ENCODE measurements at regions not wholly inside any gene's neighbourhood (a gene's known extent, or its start where the extent isn't known, plus 50 kb on each side); places are given as distances from the start of the nearest gene placed in this dataset.
"Not testable (repeated sequence)": the region's sequence is repeated elsewhere in the genome, so short reads cannot be mapped to it uniquely, and the experiment has no call there.

DNA sequence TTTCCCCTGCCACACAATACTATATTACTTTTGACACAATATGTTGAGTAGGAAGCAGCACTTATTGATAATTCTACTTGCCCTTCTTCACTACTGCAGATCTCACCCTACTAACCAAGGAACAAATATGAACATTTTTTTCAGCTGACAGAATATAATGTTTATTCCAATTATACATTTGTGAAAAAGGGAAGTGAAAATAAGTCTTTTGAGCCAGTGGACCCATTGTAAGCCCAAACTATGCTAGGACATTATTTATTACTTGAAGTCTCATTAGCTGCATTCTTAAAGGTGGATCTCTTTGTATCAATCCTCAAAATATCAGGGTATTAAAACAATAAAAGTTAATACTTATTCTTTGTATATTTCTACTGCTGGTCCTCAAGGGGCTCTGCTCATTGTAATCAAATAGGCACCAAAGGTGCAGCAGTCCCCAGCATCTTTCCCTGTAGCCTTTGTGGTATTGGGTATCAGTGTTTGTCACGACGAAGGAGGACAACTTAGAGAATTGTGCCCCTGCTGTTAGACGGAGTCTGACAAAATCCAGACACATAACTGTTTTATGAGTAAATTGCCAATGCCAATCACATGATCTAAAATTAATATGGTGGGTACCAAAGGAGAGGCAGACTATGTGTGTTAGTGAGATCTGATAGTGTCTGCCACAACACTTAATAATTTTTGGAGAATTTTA lies 453.5 kb upstream of the CDH9 start:
- no peak for DNase-seq

GRCh38 chr5:27491047-27491446 lies 452.7 kb upstream of the CDH9 start:
- no peak for DNase-seq

- no peak for DNase-seq
Observed at GRCh38 chr5:27489701-27490100, 451.3 kb upstream of the CDH9 start.

- no peak for DNase-seq
Observed at GRCh38 chr5:27482663-27483062, 444.3 kb upstream of the CDH9 start.

GRCh38 chr5:27479859-27480258 lies 441.5 kb upstream of the CDH9 start:
- no peak for DNase-seq

GRCh38 chr5:27477550-27477949 lies 439.2 kb upstream of the CDH9 start:
- DNase-seq: no peak

DNA sequence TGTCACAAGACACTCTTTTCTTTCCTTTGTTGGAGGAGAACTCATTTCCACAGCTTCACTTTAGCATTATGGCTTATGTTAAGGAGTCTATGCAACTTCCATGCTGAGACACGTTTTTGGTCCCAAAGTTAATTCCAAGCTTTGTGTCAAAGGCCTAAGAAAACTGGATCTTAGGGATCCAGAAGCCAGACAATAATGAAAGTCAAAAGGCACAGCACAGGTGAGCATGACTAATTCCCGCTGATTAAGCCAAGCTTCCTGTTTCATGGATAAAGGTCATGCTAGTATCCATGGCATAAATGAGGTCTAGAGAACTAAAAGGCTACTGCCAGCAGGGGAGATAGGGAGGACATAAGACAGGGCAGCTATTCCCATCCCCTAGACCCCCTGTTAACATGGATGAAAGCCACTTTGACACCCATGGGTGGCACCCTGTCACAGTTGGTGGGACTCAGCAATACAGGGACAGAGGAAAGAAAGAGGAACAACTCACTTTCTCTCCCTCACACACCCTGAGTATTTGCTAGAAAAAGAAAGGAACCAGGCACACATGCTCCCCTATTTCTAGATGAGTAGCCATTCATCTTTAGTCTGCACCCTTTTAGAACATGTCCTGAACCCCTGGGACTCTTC lies 438.1 kb upstream of the CDH9 start:
- no peak for DNase-seq

DNA sequence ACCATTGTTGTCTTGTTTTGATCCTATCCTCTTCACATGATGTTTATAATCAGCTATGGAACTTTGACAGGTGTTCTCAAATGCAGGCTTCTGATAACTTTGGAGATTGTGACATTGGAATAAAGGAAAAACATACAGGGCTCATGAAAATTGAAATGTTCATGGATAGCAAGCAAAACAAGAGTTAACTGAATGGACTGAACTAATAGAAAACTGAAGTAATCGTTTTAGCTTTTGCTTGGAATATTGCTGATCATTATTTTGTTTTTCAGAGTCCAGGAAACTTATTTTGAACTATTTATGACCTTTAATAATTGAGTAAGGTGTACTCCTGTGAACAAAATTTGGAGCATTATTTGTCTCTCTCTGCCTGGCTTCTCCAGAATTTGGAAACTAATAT lies 436.7 kb upstream of the CDH9 start:
- no peak for DNase-seq

- DNase-seq: no peak
Observed at GRCh38 chr5:27474395-27474794, 436.0 kb upstream of the CDH9 start.

DNA sequence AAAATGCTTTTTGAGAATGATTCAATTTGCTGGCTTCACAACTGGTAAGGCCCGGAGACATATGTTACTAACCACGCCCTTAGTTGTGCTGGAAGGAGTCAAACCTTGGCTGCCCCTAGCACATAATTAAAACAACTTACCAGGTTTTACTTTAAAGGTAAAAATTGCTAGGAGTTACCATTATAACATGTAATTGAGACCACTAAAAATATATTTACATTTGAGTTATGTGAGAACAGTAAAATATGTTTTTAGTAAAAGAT lies 435.6 kb upstream of the CDH9 start:
- no peak for DNase-seq

DNA sequence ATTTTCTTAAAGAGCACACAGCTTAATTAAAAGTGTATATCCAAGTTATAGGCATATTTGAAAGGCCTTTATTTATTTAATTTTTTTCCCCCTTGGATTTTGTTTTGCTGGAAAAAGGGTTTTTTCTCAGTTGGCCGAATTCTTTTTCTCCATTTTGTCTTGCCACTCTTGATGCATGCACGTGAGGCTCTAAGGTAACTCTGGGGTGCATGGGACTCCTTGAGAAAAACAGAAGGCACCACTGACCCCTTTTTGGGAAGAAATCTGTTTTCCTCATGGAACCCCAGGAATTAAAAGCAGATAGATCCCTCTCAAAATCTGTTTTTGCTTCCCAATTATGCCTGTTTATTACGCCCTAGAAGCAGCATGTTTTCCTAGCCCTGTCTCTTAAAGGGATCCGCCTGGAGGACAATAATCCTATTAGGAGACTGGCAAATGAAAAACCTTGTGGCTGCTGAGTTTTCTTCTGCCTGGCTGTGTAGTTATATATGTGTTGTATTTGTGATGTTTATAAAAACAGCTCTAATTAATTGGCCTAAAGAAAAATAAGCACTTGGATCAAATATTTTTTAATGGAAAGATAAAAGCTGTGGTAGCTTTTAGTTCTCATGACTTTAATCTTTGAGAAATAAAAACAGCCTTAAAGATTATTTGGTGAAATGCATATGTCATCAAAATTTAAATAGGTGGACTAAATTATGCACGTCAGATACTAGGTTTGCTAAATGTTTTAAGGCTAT lies 435.1 kb upstream of the CDH9 start:
- no peak for DNase-seq

- no peak for DNase-seq
Observed at GRCh38 chr5:27472871-27473270, 434.5 kb upstream of the CDH9 start.

DNA sequence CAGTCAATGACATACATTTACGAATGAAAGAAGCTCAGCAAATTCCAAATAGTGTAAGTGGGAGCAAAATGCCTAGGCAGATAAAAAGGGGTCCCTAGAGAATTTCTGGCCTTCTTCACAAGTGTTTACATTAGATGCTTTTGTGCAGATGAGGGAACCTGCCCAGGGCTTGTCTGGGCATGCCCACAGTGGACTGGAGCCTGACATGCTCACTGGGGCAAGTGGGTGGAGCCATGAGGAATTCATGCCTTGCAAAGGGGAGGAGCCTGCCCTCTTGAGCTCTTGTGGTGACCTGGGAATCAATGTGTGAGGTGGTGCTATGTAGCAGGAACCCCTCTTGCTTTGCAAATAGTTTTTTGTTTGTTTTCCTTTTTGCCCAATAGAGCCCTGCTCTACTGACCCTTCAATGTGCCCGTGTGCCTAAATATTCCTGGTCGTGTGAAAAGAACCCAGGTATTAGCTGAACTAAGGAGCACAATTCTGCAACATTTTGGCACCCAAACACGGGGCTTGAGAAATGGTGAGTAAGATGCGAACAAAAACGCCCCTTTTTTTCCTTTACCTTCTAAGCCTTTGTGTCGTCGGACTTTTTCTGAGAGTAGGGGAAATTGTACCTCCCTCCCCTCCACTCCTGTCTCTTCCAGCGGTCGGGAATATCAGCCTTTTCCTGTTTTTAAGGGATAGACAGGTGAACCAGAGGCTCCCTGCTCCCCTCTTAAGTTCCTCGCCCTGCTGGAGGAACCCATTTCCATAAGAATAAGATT lies 433.8 kb upstream of the CDH9 start:
- DNase-seq: peak in 1 of 2 experiments; percentile 14

GRCh38 chr5:27466959-27467358 lies 428.6 kb upstream of the CDH9 start:
- no peak for DNase-seq

DNA sequence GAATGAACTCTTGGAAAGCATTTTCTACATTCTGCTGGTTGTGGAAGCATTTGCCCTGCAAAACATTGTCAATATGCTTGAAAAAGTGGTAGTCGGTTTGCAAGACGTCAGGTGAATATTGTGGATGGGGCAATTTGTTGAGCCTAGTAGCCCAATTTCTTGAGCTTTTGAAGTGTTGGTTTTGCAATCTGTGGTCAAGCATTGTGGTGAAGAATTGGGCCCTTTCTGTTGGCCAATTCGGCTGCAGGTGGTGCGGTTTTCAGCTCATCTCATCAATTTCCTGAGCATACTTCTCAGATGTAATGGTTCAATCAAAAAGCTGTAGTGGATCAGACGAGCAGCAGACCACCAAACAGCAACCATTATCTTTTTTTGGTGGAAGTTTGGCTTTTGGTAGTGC lies 426.8 kb upstream of the CDH9 start:
- no peak for DNase-seq

- DNase-seq: no peak
Observed at GRCh38 chr5:27463446-27464149, 425.2 kb upstream of the CDH9 start.

- no peak for DNase-seq
Observed at GRCh38 chr5:27462936-27463335, 424.6 kb upstream of the CDH9 start.

GRCh38 chr5:27458287-27458686 lies 419.9 kb upstream of the CDH9 start:
- DNase-seq: no peak

DNA sequence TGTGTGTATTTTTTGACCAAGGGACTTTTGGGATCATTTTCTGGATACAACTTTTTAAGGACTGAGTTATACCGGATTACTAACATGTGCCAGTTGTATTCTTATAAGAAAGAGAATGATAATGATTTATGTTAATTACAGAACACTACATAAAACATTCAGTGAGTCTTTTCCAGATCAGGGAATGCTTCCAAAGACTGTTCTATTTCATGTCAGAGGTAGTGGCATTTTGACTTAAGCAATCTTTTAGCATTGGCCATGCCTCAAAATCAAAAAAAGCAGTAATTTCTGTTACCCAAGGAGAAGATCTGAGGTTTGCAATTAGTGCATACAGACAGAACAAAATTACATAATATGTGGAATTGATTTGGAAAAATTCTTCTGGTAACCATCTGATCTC lies 413.0 kb upstream of the CDH9 start:
- DNase-seq: no peak

- no peak for DNase-seq
Observed at GRCh38 chr5:27450607-27451006, 412.2 kb upstream of the CDH9 start.

DNA sequence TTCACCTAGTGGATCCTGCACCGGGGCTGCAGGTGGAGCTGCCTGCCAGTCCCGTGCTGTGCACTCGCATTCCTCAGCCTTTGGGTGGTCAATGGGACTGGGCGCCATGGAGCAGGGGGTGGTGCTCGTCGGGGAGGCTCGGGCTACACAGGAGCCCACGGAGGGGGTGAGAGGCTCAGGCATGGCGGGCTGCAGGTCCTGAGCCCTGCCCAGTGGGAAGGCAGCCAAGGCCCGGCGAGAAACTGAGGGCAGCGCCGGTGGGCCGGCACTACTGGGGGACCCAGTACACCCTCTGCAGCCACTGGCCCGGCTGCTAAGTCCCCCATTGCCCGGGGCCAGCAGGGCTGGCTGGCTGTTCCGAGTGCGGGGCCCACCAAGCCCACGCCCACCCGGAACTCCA lies 401.0 kb upstream of the CDH9 start:
- not testable (repeated sequence) for DNase-seq

DNA sequence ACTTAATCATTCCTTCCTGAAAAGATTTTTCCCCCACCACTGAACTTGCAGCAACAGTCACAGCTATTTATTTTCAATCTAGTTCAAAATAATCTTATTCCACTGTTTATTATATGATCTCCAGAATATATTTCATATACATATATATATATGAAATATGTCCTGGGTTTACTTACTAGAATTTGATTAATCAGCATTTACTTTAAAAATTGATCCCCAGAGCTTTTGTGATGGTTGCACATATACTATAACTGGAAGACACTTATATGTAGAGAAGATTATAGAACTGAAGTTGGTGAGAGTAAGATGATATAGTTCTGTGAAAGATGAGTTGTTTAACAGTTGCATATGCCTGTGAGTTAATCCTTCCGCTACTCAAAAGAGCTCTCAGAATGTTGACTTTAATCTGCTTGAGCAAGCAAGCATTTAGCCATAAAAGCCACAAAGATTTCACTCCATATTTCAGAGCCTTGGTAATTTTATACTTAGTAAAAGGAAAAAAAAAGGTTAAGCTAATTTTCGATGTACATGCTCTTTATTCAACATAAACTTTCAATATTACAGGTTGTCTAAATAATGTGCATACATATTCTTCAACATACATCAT lies 399.3 kb upstream of the CDH9 start:
- peak in 1 of 2 experiments; percentile 22 for DNase-seq

GRCh38 chr5:27434335-27434734 lies 395.9 kb upstream of the CDH9 start:
- no peak for DNase-seq
